Body of pancreas (tissue), 4 donors: ENCODE measurements at regions not wholly inside any gene's neighbourhood (a gene's known extent, or its start where the extent isn't known, plus 50 kb on each side); places are given as distances from the start of the nearest gene placed in this dataset.

ENCODE experiments used
- CTCF ChIP-seq, 7 experiments: fragments of 450-650 bp in 4 of 7; fragments of 200-600 bp in 3 of 7; sonication (generic) in 3 of 7; IDR thresholded peaks; one replicate each; pipeline ENCODE4 v1.5.1; 2016 to 2019; ENCODE audit warnings: antibody characterized with exemption in 7 of 7
- POLR2A ChIP-seq, 3 donors: fragments of 450-650 bp; IDR thresholded peaks; one replicate each; pipeline ENCODE4 v1.6.1; 2016; ENCODE audit warnings: antibody characterized with exemption in 3 of 3, mild to moderate bottlenecking in 2 of 3

GRCh38 chr4:56282004-56282403, 105.3 kb downstream of the AASDH start:
- no peak for TF ChIP-seq CTCF (IDR thresholded peaks at IDR 0.05)
- TF ChIP-seq POLR2A (IDR thresholded peaks at IDR 0.05), result no peak
